ENCODE measurements at regions not wholly inside any gene's neighbourhood (a gene's known extent, or its start where the extent isn't known, plus 50 kb on each side); places are given as distances from the start of the nearest gene placed in this dataset.
A peak's percentile ranks its signal among the peaks of the same experiment; 100 is the strongest.

GRCh38 chr3:176650478-176650877 is 546.8 kb downstream of the TBL1XR1 start:
- no peaks in the 10 kb centered on the region for H3K36me3 ChIP-seq (replicated peaks in 1 of 2; ENCODE audit: control insufficient read depth in 1 of 2, insufficient read depth in 2 of 2, low read length in 1 of 2)
- H3K4me1 ChIP-seq (ENCODE audit: control insufficient read depth in 1 of 2, insufficient read depth in 2 of 2, low read depth in 1 of 2, low read length in 1 of 2) = no peaks in the 10 kb centered on the region
- TF ChIP-seq GATA2 (CRISPR knock-in tag; IDR thresholded peaks at IDR 0.05) = no peak
- peak; percentile 25; the same call in 1 of the 2 replicates for TF ChIP-seq CTCF (IDR thresholded peaks at IDR 0.05)
- DNase-seq = no peak
- H3K9ac ChIP-seq = no peak overlapping the region
- no peak overlapping the region for H2AFZ ChIP-seq (ENCODE audit: low read depth)
- no peaks in the 10 kb centered on the region for H4K20me1 ChIP-seq (ENCODE audit: insufficient read depth)
- no peaks in the 10 kb centered on the region for H3K9me3 ChIP-seq
- no peaks in the 10 kb centered on the region for H3F3A ChIP-seq (replicated peaks; ENCODE audit: insufficient read depth)
- ChIA-PET POLR2A (no interaction called here), CTCF (interaction anchor here (0.9 kb wide), 1 partner anchor 15 kb away, joined by 4 read pairs; no protein-coding TSS in a partner anchor)
- no peaks in the 10 kb centered on the region for H3K27me3 ChIP-seq (ENCODE audit: insufficient read depth)
- no peak overlapping the region for H3K4me2 ChIP-seq
- H3K79me2 ChIP-seq (ENCODE audit: insufficient read depth) = no peaks in the 10 kb centered on the region
- 23% methylated on average over 2 of the region's 2 CpGs for WGBS (ENCODE audit: low lambda C conversion rate)
- no peak overlapping the region for H3K4me3 ChIP-seq (ENCODE audit: low read depth in 2 of 2, low read length in 1 of 2)
- H3K9me2 ChIP-seq = no peaks in the 10 kb centered on the region
- no peak overlapping the region for H3K27ac ChIP-seq (ENCODE audit: low read depth in 2 of 2, low read length in 1 of 2)

- TF ChIP-seq MXI1 (IDR thresholded peaks at IDR 0.05; ENCODE audit: low read depth, low read length) (no peak), YY1 (IDR thresholded peaks at IDR 0.05; ENCODE audit: low read depth) (no peak), CTCF (IDR thresholded peaks at IDR 0.05) (no peak), EP300 (IDR thresholded peaks at IDR 0.05; ENCODE audit: borderline replicate concordance in 1 of 2, low read depth in 1 of 2, low read length in 1 of 2) (no peak), FOSL2 (IDR thresholded peaks at IDR 0.05; ENCODE audit: borderline replicate concordance, low read depth) (no peak), REST (IDR thresholded peaks at IDR 0.05; ENCODE audit: low read depth, low read length) (no peak), RFX5 (IDR thresholded peaks at IDR 0.05; ENCODE audit: low read length) (no peak), MAX (IDR thresholded peaks at IDR 0.05; ENCODE audit: low read depth) (no peak), RAD21 (IDR thresholded peaks at IDR 0.05; ENCODE audit: low read length) (no peak), USF2 (IDR thresholded peaks at IDR 0.05; ENCODE audit: borderline replicate concordance, low read depth, low read length) (no peak), GABPA (IDR thresholded peaks at IDR 0.05; ENCODE audit: low read depth) (no peak), SIN3A (IDR thresholded peaks at IDR 0.05; ENCODE audit: borderline replicate concordance, low read depth, low read length) (no peak), NRF1 (IDR thresholded peaks at IDR 0.05; ENCODE audit: low read depth, low read length) (no peak), POLR2AphosphoS5 (IDR thresholded peaks at IDR 0.05; ENCODE audit: low read depth, low read length) (no peak), TEAD4 (IDR thresholded peaks at IDR 0.05; ENCODE audit: borderline replicate concordance, insufficient read depth) (no peak), TAF1 (IDR thresholded peaks at IDR 0.05; ENCODE audit: borderline replicate concordance, low read depth, low read length) (no peak), MEF2A (IDR thresholded peaks at IDR 0.05; ENCODE audit: borderline replicate concordance, low read depth) (no peak)
- DNase-seq = no peak
- CTCF ChIA-PET = interaction anchor here (2.2 kb wide), 1 partner anchor 15 kb away, joined by 6 read pairs; no protein-coding TSS in a partner anchor
- Histone ChIP-seq H3K27ac (ENCODE audit: low read depth in 2 of 2, low read length in 1 of 2) (no peak overlapping the region), H4K20me1 (ENCODE audit: insufficient read depth) (no peaks in the 10 kb centered on the region), H3K79me2 (ENCODE audit: insufficient read depth) (no peaks in the 10 kb centered on the region), H3K4me3 (ENCODE audit: low read depth in 2 of 2, low read length in 1 of 2) (no peak overlapping the region), H3F3A (replicated peaks; ENCODE audit: insufficient read depth) (no peaks in the 10 kb centered on the region), H3K9ac (no peak overlapping the region), H3K9me2 (no peaks in the 10 kb centered on the region), H3K9me3 (no peaks in the 10 kb centered on the region), H3K27me3 (ENCODE audit: insufficient read depth) (no peaks in the 10 kb centered on the region), H2AFZ (ENCODE audit: low read depth) (no peak overlapping the region), H3K36me3 (replicated peaks in 1 of 2; ENCODE audit: control insufficient read depth in 1 of 2, insufficient read depth in 2 of 2, low read length in 1 of 2) (no peaks in the 10 kb centered on the region), H3K4me2 (no peak overlapping the region), H3K4me1 (ENCODE audit: control insufficient read depth in 1 of 2, insufficient read depth in 2 of 2, low read depth in 1 of 2, low read length in 1 of 2) (no peaks in the 10 kb centered on the region)
- POLR2A ChIA-PET = no interaction called here
Measured at GRCh38 chr3:176647987-176648386, 549.3 kb downstream of the TBL1XR1 start.

Data from SK-N-SH (cell line).